AG09309 (cell line): ENCODE measurements at regions not wholly inside any gene's neighbourhood (a gene's known extent, or its start where the extent isn't known, plus 50 kb on each side); places are given as distances from the start of the nearest gene placed in this dataset.

ENCODE experiments used
- DNase-seq: peaks from one replicate; pipeline ENCODE4 v3.0.0-alpha.2; 2010; ENCODE audit warnings: low read depth
- H3K4me3 ChIP-seq: 2 replicates; pipeline ENCODE4 v1.5.1; 2011; ENCODE audit warnings: mild to moderate bottlenecking, low read depth, low read length, moderate library complexity; ENCODE audit not compliant: control insufficient read depth
- CTCF ChIP-seq: IDR thresholded peaks from 2 replicates; pipeline ENCODE4 v1.5.1; 2011; ENCODE audit warnings: mild to moderate bottlenecking, low read depth, low read length, inconsistent platforms; ENCODE audit not compliant: insufficient read depth, control insufficient read depth; ENCODE audit errors: missing control alignments

- peak; percentile 71 for DNase-seq
- no peak overlapping the region for H3K4me3 ChIP-seq
- no peak for TF ChIP-seq CTCF
These were observed 691.7 kb upstream of the CBLB start for GRCh38 chr3:106560451-106560966.

- TF ChIP-seq CTCF, result no peak
- no peak for DNase-seq
- no peak overlapping the region for H3K4me3 ChIP-seq
These were observed 697.5 kb upstream of the CBLB start for GRCh38 chr3:106566277-106566676.

- no peak for DNase-seq
These were observed 701.6 kb upstream of the CBLB start for GRCh38 chr3:106570426-106570825.

GRCh38 chr3:106573605-106574004 is 704.8 kb upstream of the CBLB start:
- no peak for DNase-seq
- TF ChIP-seq CTCF, result no peak
- H3K4me3 ChIP-seq, result no peak overlapping the region

More at GRCh38 chr3:106570426-106570825, 701.6 kb upstream of the CBLB start:
- TF ChIP-seq CTCF, result no peak
- no peak overlapping the region for H3K4me3 ChIP-seq

- no peak for TF ChIP-seq CTCF
- DNase-seq, result no peak
- H3K4me3 ChIP-seq, result no peak overlapping the region
These were observed 706.2 kb upstream of the CBLB start for GRCh38 chr3:106575029-106575428.

- DNase-seq, result no peak
- H3K4me3 ChIP-seq, result no peak overlapping the region
- no peak for TF ChIP-seq CTCF
These were observed 708.4 kb upstream of the CBLB start for GRCh38 chr3:106577241-106577640.

- TF ChIP-seq CTCF, result no peak
- no peak for DNase-seq
- H3K4me3 ChIP-seq, result no peak overlapping the region
These were observed 710.1 kb upstream of the CBLB start for GRCh38 chr3:106578911-106579310.
